KG1 (cell line): ENCODE measurements at regions not wholly inside any gene's neighbourhood (a gene's known extent, or its start where the extent isn't known, plus 50 kb on each side); places are given as distances from the start of the nearest gene placed in this dataset.
"Not testable (repeated sequence)": the region's sequence is repeated elsewhere in the genome, so short reads cannot be mapped to it uniquely, and the experiment has no call there.

Experiments used
- DNase-seq: peaks from one replicate; lab custom pipeline; 2025; lab: John Stamatoyannopoulos, UW

- no peak for DNase-seq
These were observed 154.4 kb upstream of the STMND1 start for GRCh38 chr6:16947375-16948015.

DNA sequence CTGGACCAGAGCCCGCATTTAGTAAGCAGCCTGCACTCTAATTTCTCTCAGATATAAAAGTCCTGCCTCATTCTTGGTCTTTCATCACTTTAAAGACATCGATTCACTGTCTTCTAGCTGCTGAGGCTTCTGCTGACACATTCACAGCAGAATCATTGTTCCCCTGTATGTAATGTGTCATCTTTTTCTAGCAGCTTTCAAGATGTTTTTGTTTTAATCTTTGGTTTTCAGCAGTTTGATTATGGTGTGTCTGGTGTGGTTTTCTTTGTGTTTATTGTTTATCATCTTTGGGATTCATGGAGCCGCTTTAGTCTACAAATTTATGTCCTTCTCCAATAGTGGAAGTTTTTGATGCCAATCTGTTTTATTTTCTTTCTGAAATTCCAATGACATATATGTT, 157.3 kb upstream of the STMND1 start:
- no peak for DNase-seq

- DNase-seq: no peak
These were observed 162.0 kb upstream of the STMND1 start for GRCh38 chr6:16939839-16940238.

- no peak for DNase-seq
These were observed 162.5 kb upstream of the STMND1 start for GRCh38 chr6:16939351-16939750.

DNA sequence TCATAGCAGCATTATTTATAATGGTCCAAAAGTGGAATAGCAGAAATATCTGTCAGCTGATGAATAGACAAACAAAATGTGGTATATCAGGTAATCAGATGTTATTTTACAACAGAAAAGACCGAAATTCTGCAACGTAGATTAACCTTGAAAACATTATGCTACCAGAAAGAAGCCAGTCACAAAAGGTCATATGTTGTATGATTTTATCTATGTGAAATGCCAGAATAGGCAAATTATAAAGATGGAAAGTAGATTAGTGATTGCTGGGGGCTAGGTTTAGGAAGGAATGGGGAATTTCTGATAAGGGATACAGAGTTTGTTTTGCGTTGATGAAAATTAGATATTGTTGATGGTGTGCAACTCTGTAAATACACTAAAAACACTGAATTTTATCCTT, 165.0 kb upstream of the STMND1 start:
- DNase-seq: no peak

DNA sequence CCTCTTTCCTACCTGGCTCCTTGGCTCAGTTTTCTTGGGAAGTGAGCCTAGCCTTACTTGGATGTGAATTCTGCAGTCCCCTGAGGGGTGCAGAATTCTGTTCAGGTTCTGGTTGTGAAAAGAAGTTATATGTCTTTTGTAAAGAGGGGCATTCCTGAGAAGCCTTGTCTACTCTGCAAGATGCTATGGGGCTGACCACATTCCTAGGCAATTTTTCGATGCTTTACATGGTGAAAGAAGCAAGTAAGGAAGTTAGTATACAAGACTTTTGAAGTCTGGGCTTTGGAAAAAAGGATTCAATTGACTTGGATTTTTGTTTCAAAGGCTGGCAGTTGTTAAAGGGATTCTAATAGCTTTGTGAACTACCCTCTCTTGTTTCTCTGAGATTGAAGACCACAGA, 167.9 kb upstream of the STMND1 start:
- DNase-seq: no peak

- DNase-seq: no peak
These were observed 168.3 kb upstream of the STMND1 start for GRCh38 chr6:16933532-16933931.

DNA sequence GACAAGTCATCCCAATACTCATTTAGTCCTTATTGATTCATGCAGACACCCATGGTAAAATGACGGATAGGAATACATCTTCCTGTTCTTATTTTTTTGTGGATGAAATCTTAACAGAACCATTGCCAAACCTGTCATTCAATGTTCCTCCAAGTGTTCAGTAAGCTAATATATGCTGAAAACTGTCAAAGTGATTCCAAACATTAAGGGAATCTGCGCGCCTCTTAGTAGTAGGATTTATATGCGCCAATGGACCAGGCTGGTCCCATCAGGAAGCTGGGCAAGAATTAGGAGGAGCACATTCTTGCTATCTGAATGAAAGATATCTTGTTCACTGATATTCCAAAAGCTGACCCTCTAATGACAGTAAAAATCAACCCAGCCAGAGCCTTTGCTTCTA, 168.9 kb upstream of the STMND1 start:
- no peak for DNase-seq

GRCh38 chr6:16931079-16931478, 169.8 kb upstream of the ATXN1 start:
- not testable (repeated sequence) for DNase-seq

GRCh38 chr6:16930432-16930831, 169.2 kb upstream of the ATXN1 start:
- no peak for DNase-seq

GRCh38 chr6:16929809-16930208, 168.5 kb upstream of the ATXN1 start:
- no peak for DNase-seq

GRCh38 chr6:16928387-16928786, 167.1 kb upstream of the ATXN1 start:
- DNase-seq: no peak

DNA sequence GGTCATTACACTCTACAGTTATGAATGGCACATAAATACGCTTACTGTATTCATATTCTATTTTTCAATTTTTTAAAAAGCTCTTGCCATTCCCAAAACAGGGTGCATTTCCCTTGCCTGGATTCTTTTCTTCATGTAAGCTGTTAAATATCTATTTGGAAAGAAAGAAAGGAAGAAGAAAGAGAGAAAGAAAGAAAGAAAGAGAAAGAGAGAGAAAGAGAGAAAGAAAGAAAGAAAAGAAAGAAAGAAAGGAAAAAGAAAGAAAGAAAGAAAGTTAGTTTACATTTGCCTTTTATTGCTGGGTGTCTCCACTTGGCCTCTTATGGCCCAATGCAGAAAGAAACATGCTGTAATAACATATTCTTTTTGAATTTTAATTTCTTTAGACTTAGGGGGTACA, 165.9 kb upstream of the ATXN1 start:
- DNase-seq: no peak

GRCh38 chr6:16925461-16925860, 164.2 kb upstream of the ATXN1 start:
- no peak for DNase-seq

GRCh38 chr6:16922282-16922681, 161.0 kb upstream of the ATXN1 start:
- DNase-seq: no peak

DNA sequence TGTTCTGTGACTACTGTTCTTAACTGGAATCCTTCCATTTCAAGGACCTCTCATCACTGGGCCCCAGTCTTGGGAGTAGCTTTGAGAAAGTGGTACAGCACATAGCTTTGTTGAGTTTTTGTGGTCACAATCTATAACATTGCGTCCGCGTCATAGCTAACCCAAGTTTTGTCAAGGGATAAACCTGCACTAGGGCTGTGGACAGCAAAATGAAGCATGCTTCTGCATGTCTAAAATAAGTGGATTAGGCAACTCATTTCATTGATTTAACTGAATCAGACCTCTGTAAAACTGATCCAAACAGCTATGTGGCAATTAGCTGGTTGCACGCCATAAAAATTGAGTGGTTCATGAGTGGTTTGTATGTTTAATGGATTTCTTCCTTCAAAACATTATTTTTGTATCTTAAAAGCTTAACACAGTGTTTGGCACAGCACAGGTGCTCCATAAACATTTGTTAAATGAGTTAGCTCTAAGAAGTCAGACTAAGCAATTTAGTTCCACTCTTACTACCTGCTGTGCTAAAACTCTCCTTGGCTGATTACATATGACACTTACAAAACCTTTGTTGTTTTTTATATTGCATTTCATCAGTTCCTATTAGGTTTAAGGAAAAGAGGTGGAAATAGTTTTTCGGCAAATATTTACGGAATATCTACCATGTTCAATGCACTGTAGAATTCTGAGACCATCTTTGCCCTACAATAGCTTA, 160.3 kb upstream of the ATXN1 start:
- DNase-seq: no peak

- no peak for DNase-seq
These were observed 157.3 kb upstream of the ATXN1 start for GRCh38 chr6:16918586-16918985.

DNA sequence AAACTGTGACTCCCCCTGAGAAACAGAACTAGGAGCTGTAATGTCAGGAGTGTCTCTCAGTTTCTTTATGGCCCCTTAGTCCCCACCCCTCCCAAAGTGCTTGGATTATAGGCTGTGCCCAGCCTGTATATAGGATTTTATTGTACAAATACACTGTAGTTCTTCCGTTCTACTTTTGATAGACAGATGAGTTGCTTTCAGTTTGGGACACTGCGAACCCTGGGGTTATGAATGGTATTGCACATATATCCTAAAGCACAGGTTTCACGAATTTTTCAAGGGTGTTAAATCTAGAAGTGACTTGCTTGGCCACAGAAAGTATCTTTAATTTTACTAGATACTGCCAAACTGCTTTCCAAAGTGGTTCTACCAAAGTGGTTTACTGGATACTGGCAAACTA, 152.9 kb upstream of the ATXN1 start:
- no peak for DNase-seq

GRCh38 chr6:16912756-16913155, 151.5 kb upstream of the ATXN1 start:
- no peak for DNase-seq

DNA sequence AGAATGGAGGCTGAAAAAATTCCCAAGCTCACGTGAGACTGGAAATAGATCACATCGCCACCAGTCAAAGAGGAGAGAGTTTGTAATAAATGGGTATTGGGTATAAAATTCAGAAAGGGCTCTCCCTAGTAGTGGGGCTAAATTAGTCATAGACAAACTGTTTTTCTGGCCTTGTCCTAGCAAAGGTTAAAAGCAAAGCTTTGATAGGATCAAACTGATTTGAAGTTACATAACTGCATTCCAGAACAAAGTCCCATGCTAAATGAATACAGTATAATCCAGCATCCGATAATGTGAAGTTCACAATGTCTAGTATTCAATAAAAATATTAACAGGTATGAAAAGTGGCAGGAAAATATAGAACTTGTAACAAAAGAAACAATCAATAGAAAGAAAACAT, 149.8 kb upstream of the ATXN1 start:
- no peak for DNase-seq

GRCh38 chr6:16909658-16910360, 148.5 kb upstream of the ATXN1 start:
- DNase-seq: no peak

DNA sequence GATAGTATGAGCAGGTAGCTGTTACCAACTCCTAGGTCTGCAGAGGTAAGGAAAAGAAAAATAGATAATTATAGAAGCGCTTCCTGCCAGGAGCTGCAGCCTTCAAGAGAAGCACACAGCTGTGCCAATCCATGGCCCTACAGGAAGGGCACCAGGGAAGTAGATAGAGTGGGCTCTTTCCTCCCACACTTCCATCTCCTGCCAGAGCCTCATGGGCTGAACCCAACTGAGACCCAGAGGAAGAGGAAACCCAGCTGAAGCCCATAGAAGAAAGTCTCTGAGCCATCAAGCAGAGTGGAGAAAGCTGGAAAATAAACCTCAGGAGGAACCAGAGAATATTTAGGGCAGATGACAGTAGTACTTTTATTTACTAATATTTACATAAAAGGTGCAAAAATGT, 146.7 kb upstream of the ATXN1 start:
- no peak for DNase-seq

- DNase-seq: no peak
These were observed 143.7 kb upstream of the ATXN1 start for GRCh38 chr6:16904957-16905356.
